HG03469 (cell line): ENCODE measurements at regions not wholly inside any gene's neighbourhood (a gene's known extent, or its start where the extent isn't known, plus 50 kb on each side); places are given as distances from the start of the nearest gene placed in this dataset.
"Not testable (repeated sequence)": the region's sequence is repeated elsewhere in the genome, so short reads cannot be mapped to it uniquely, and the experiment has no call there.

Source experiments
- ATAC-seq: cut with Tn5 transposase; IDR thresholded peaks from one replicate; pipeline ENCODE4 v1.9.1; 2021; ENCODE audit warnings: mild to moderate bottlenecking, moderate library complexity, moderate number of reproducible peaks; ENCODE audit not compliant: unreplicated experiment

DNA sequence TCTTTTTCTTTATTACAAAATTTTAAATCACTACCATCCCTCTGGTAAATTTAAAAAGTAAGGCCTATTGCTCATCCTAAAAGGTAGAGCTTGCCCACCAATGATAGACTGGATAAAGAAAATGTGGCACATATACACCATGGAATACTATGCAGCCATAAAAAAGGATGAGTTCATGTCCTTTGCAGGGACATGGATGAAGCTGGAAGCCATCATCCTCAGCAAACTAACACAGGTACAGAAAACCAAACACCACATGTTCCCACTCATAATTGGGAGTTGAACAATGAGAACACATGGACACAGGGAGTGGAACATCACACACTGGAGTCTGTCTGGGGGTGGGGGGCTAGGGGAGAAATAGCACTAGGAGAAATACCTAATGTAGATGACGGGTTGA, 155.2 kb upstream of the NOCT start:
- ATAC-seq, result not testable (repeated sequence)

DNA sequence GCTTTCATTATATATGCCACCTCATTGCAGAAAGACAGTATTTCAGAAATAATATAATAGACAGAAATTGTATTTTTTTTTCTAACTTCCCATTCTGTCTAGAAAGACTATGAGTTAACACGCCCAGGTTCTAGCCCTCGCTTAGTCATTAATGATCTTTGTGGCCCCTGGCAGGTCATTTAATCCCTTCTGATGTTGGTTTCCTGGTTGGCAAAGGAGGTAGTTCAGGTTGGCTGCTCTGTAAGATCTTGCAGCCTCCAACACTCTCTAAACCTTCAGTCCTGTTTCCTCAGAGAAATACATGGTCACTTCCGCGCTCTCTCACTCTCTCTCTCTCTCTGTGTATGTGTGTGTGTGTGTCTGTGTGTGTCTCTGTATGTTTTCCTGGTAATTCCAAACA, 156.3 kb upstream of the NOCT start:
- no peak for ATAC-seq

DNA sequence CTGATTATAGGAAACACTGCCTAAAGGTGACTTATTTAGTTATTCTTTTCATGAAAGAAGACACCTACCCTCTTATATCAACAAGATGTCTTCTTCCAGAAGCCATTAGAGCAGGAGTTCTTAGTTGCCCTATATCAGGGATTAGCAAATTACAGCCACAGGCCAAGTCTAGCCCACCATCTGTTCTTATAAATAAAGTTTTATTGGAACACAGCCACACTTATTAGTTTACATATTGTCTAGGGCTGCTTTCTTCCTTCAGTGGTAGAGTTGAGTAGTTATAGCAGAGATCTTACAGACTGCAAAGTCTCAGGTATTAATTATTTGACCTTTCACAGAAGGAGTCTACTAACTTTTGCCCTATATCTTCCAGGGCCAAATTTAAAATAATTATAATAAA, 157.2 kb upstream of the NOCT start:
- ATAC-seq, result no peak

DNA sequence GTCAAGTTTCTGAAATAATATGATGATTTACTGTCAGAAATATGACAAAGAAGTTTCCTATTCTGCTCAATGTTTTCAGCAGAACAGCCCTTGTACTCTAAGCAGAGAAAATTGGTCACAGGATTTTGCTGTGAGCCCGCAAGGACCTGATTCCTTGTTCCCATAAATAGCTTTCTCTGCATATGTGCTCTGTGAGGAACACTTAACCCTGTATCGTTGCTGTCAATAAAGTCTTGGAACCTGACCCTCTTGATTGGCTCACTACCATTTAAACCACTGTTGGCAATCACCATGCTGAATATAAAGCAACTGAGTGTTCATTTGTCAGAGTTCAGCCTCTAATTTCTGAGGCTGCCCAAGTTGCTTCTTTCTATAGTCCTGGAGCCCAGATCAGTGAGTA, 158.2 kb upstream of the NOCT start:
- no peak for ATAC-seq

DNA sequence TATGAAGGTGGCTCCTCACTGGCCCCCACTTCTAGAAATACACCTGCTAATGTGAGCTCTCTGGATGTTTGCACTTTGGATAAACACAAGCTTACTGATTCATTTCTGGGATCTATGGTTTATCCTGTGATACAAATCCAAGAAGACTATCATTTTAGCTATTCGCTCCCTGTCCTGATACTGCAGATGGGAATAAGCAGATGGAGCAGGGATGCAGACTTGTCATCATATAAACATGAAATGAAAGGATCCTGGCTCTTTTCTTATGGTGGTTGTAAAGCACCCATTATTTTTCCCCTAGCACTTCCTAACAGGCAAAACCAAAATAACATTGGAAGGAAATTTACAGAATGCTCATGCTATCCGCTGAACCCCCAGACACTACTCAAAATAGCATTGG, 162.9 kb upstream of the NOCT start:
- ATAC-seq, result no peak

DNA sequence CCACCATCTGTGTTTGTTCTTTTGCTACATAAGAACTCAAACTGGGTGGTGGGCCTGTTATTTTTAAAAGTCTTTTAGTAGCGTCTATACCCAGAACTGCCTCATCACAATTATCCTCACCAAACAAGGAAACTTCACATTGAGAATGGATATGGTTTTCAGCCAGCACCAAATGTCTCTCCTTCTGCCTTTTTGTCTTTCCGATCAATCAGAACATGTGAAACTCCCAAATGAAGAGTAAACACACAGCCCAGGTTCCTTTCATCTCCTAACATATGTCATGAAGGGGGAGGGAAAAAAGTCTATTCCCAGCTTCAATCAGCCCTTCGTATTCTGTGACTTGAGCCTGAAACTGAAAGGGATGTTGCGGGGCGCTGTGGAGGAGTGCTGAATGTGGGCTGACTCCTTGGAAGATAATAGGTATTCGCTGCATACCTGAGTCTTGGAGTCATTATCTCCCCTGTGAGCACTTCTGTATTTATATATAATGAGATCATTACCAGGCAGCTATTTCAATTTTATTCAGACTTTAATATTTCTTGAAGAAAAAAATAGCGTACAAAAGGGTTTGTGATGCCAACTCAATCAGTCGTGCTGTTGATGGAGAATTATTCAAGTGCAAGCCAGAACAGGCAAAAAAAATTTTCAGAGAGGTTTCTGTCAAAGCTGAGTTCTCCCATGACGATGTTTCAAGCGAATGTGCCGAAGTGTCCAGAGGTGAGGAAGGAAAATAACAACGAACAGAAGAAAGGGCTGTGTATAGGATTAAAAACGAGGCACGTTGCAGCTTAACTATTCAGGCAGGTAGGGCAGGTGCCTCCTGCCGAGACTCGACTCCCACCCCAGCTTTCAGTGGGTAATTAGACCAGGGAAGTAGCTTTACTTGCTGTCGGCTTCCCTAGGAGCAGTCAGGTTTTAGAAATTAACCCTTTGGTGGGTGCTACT, 163.9 kb upstream of the NOCT start:
- no peak for ATAC-seq

DNA sequence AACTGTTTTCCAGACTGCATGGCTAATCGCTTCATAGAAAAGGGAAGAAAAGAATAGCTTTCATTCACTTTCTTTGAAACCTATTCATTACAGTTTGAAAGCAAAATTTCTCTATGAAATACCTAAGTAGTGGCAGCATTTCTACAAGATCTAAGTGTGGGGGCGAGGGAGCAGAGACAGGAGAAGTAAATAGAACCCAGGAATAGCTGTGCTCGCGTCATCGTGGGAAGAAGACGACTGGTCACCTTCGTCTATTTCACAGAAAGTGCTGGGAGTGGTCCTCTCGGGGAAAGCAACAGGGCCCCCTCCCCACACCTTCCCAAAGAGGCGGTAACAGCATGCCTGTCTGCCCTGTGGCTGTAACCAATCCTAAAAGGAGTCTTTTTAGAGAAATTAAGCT, 169.9 kb upstream of the NOCT start:
- no peak for ATAC-seq

DNA sequence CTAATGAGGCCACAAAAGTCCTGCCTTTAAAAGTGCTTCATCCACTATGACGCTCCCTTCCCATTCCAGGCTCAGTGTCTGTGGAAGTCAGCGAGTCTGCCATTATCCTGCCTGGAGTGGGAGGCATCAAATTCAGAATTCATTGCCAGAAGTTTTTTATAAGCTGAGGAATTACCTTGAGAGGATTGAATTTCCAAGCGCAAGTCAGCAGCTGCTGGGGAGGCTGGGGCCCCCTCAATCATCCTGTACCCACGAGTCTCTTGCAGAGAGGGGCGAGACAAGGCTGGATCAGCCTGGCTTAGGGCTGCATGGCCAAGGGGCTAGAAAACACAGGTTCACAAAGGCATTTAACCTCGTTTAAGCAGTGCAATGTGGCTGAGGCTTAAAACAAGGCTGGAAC, 170.5 kb upstream of the NOCT start:
- ATAC-seq, result no peak

DNA sequence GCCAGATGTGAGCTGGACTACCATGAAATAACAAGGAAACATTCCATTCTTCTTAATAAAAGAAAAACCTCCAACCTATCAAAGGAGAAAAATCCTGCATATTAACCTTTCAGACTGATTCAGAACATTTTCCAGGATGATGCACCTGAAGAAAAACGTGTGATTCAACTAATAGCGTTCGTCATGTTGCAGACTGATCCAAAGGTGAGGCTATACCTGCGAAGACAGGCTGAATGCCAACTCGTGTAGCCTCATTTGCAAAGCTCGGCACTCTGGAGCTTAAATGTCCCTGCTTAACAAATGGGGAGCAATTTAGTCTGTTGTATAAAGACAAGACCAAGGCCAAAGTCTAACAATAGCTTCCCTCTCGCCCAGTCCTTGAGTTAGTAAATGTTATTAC, 172.0 kb upstream of the NOCT start:
- no peak for ATAC-seq

DNA sequence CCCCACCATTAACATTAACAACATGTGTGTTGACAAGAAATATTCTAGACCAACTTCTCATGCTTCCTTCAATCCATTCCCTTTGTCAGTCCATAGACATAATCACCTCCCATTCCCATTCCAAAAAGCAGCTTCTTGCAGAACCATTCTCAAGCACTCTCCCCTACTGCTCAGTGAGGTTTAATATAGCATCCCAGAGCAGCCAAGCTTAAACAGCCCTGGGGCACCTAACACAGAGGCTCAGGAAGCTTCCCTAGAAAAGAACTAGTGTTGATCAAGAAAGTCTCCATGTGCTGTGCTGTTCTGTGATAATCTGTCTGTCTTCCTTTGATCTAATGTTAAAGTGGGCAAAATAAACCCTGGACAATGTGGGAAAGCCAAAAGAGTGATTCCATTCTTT, 174.2 kb upstream of the NOCT start:
- no peak for ATAC-seq

DNA sequence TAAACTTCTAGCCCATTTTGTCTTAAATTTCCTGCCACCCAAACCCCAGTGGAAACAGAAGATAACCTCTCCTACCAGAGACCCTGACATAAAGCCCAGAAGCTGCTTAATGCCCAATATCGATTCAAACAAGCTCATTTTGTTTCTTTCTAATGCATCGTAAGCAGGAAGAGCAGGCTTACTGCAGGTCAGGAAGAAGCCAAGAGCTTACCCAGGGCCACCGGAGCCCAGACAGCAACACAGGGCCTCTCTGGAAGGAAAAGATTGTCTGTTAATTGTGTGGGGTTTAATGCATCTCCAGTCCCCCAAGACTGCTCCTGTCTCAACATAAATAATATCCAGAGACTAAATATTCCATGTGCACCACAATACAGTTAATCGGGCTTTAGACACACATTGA, 177.3 kb upstream of the NOCT start:
- no peak for ATAC-seq

DNA sequence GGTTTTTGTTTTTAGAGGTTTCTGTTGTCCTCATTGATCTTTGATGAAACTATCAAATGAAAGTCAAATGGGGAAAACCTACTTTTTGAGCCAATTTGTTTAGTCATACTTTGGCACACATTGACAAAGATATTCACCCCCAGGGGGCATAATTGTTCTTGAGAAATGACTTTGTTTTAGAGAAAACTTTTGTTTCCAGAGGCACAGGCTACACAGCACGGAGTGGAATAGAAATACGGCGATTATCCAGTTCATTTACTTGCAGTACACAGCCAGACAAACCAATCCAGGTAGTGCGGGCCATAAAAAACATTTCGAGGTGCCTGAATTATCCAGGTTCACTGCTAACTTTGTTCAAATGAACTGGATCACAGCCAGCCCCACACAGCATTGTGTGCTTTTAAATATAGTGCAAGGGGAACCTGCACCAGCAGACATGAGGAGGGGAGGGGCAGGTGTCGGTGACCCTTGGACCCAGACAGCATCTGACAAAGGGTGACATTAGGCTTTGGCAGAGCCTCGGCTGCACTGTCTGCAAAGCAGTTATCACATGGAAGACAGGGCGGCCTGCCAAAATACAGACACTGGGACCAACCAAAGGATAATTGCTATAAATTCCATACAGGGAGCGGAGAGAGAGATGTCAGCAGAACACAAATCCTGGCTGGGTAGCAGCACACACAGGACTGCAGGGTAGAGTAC, 179.6 kb upstream of the NOCT start:
- no peak for ATAC-seq

DNA sequence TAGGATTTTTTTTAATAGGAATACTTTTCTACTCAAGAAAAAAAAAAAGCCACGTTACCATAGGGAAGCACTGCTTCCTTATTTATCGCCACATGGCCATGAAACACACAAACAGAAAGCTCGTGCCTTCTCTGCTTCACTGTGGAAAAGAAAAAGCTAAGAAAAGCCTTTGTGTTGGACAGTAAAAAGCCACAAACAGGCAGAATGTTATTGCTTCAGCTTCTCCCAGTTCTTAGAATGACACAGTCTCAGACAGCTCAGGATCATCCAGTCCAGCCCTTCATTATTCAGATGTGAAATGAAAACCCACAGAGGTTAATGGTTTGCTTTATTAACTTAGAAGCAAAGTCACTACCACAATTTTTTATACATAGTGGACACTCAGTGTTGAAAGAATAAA, 181.6 kb upstream of the NOCT start:
- peak; percentile 53 for ATAC-seq

DNA sequence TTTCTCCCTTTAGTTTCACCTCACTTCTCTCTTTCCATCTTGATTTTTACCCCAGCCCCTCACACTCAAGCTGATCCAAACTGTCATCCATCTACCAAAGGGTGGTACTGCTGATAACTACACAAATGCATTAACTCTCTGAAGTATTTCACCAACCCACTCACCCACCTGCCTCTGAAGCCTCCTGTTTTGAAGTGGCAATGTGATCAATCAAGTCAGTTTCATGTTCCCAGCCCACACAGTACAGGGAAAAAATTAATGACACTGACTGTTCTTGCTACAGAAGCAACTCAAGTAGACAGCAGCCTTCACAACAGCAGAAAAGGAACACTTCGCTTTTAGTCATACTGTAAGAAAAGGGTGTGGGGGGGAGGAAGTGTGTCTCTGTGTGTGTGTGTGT, 183.0 kb upstream of the NOCT start:
- ATAC-seq, result no peak

DNA sequence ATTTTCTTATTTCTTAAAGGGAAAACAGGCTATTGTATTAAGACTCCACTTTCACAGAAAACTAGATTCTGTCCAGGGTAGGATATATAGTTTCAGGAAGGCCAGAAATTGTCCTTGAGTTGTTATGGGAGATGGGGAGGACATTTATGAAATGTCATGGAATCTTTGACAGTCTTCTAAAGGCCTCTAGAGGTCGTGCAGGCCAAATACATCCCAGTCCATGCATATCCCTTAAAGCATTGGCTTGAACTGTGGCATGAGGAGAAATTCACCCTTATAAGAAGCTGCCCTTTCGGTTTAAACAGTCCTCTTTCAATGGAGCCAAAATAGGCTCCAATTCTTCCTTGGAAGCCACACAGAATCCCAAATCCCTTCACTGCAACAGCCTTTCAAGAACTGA, 183.6 kb upstream of the NOCT start:
- no peak for ATAC-seq

DNA sequence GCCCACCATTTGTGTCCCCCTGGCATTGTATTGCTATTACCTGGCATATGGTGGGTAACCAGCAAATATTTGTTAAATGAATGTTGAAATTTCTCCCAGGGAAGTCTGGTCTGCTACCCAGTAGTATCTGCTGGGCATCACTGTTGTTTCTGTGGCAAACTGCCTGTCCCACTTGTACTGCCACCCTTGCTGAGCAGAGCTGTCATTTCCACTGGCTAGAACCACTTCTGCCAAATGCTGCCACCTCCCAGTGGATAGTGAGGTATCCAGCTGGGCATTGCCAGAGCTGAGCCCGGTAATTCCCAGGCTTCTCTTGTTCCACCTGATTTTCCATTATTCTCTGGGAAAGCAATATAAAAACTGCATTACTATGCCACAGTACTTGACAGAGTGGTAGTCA, 186.7 kb upstream of the NOCT start:
- no peak for ATAC-seq

DNA sequence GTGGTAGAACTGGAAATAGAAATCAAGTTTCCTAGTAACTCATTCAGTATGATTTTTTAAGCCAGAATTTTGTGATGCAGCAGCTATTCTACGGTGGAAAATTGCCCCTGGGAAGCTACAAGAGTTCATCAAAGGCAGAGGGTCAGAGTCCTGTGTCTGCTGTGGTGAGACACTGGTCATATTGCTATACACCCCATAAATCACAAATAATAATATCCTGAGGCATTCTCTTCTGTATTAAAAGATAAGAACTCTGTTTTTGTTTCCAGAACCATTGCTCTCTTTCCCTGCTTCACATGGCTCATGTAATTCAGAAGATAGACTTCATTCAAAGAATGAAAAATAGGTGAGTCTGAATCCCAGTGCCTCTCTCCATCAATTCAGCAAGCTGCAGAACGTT, 188.8 kb upstream of the NOCT start:
- ATAC-seq, result no peak

DNA sequence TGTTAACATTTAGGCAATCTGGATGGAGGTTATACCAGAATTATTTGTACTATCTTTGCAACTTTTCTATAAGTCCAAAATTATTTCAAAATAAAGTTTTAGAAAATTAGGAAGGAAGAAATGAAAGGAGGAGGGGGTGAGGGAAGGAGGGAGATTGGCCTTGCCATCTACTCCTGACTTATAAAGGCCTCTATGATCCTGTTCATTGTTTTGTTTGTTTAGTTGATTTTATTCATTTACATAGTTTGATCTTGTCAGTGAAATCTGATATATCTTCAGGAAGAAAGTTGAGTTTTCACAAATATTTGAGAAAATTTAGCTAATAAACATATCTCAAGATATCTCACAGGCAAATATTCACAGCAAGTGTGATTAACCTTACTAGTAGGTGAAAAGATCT, 189.3 kb upstream of the NOCT start:
- no peak for ATAC-seq

DNA sequence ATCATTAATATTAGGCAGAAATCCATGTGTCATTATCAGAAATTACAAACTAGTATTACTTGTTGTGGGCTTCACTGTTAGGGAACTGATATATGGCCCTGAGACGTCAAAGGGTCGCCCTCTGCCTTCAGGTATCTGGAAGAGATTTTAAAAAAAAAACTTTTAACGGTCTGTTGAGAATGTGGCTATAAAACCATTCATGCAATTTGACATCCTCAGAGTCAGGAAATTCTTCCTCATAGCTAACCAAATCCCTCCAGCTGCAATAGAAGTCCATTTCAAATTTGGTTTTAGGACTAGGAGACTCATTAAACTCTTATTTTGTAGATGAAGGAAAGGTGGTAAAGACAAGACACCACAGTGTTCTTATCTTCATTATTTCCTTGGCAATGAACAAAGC, 194.2 kb upstream of the NOCT start:
- no peak for ATAC-seq

DNA sequence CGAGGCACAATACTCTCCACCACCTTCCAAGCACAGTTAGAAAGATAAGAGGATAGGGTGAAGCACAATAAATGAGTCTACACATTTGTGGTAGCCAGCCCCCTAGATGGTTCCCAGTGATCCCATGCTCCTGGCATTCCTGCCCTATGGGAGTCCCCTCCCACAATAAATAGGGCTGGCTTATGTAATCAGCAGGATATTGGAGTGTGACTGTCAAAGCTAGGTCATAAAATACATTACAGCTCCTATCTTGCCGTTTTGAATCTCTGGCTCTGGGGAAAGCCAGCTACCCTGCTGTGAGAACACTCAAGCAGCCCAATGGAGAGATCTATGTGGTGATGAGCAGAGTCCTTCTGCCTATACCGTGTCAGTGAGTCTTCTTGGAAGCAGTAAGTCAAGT, 198.7 kb upstream of the NOCT start:
- no peak for ATAC-seq

DNA sequence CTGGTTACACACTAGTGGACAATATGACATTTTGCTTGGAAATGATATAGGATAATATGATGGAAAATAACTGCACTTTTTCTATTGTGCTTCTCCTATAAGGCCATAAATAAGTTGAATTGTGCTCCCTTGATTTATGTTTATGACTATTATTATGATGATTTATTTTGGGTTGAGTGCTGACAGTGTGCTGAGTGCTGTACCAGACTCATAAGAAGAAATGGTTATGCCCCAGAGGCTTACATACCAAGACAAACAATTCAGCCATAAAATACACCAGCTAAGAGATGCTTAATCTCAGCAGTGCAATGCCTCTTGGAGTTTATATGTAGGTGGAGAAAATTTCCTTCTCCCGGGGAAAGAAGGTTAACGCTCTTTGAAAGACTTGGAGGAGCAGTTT, 199.8 kb upstream of the NOCT start:
- ATAC-seq, result no peak

DNA sequence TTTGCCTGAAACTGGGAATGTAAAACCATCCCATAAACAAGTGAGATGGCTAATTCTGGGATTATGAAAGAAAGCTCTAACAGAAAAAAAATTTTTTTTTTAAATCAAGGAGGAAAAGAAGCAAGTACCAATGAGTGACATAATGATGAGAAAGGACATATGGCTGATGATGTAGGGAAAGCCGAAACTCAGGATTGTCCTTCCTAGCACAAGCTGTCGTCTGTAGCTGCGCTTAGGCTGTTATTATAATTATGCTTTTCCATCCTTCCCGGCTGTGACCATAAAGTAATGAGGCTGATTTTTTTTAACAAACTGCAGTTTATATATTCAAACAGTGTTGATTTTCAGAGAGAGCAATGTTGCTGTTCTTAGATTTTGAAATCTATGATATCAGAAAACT, 209.8 kb upstream of the NOCT start:
- ATAC-seq, result no peak
